HEK293 (cell line): ENCODE measurements at regions not wholly inside any gene's neighbourhood (a gene's known extent, or its start where the extent isn't known, plus 50 kb on each side); places are given as distances from the start of the nearest gene placed in this dataset.
A peak's percentile ranks its signal among the peaks of the same experiment; 100 is the strongest.

ENCODE experiments used
- CTCF ChIA-PET: fragments of 350-600 bp; formaldehyde crosslinking; extraction: SDS; loops from one replicate; lab custom pipeline; 2021; ENCODE audit warnings: antibody characterized with exemption; lab: Yijun Ruan, JAX
- POLR2A ChIA-PET: fragments of 300-600 bp; formaldehyde crosslinking; extraction: SDS; loops from one replicate; lab custom pipeline; 2020; ENCODE audit warnings: antibody characterized with exemption, inconsistent platforms; lab: Yijun Ruan, JAX
- H3K27ac ChIP-seq: fragments of 200-500 bp; sonication (Bioruptor generic); 2 replicates; pipeline ENCODE4 v1.5.1; 2014; ENCODE audit warnings: low read depth, low read length, control low read depth, inconsistent platforms; ENCODE audit errors: extremely low read depth
- H3K36me3 ChIP-seq, 2 experiments: fragments of 200-500 bp in 1 of 2; sonication (Bioruptor generic) in 1 of 2; 1 replicate in 1 of 2; 2 replicates in 1 of 2; pipeline ENCODE4 v1.5.1; 2014 to 2017; ENCODE audit warnings: inconsistent platforms in 2 of 2, low read length in 2 of 2; ENCODE audit not compliant: control insufficient read depth in 2 of 2, insufficient read depth in 1 of 2
- H3K4me1 ChIP-seq: fragments of 200-500 bp; sonication (Bioruptor generic); 2 replicates; pipeline ENCODE4 v1.5.1; 2014; ENCODE audit warnings: mild to moderate bottlenecking, low read length, inconsistent platforms; ENCODE audit not compliant: control insufficient read depth, insufficient read depth
- H3K4me3 ChIP-seq: 2 replicates; pipeline ENCODE4 v1.5.1; 2011; ENCODE audit warnings: low read depth, mild to moderate bottlenecking, control low read depth, low read length, moderate library complexity
- H3K9me3 ChIP-seq: fragments of 200-500 bp; sonication (Bioruptor generic); 2 replicates; pipeline ENCODE4 v1.5.1; 2014; ENCODE audit warnings: low read depth, low read length, inconsistent platforms; ENCODE audit not compliant: control insufficient read depth, insufficient read depth
- GLIS2 ChIP-seq: fragments of 450-650 bp; formaldehyde crosslinking; IDR thresholded peaks from 2 replicates; pipeline ENCODE4 v1.5.1; 2016; ENCODE audit warnings: missing biosample characterization, missing genetic modification characterization
- IKZF3 ChIP-seq: fragments of 450-650 bp; IDR thresholded peaks from 2 replicates; pipeline ENCODE4 v1.5.0; 2018; ENCODE audit warnings: missing biosample characterization, mild to moderate bottlenecking, missing genetic modification characterization, moderate library complexity
- KLF16 ChIP-seq: fragments of 450-650 bp; formaldehyde crosslinking; IDR thresholded peaks from 2 replicates; pipeline ENCODE4 v1.5.1; 2017; ENCODE audit warnings: missing biosample characterization, missing genetic modification characterization
- PRDM1 ChIP-seq: fragments of 450-650 bp; formaldehyde crosslinking; IDR thresholded peaks from 2 replicates; pipeline ENCODE4; 2016; ENCODE audit warnings: missing biosample characterization, missing genetic modification characterization
- RBAK ChIP-seq: fragments of 450-650 bp; formaldehyde crosslinking; IDR thresholded peaks from 2 replicates; pipeline ENCODE4 v1.5.1; 2016; ENCODE audit warnings: missing biosample characterization, missing genetic modification characterization
- ZBTB20 ChIP-seq: fragments of 450-650 bp; formaldehyde crosslinking; IDR thresholded peaks from 2 replicates; pipeline ENCODE4 v1.5.1; 2016; ENCODE audit warnings: missing biosample characterization, missing genetic modification characterization
- ZBTB48 ChIP-seq: fragments of 450-650 bp; formaldehyde crosslinking; IDR thresholded peaks from 2 replicates; pipeline ENCODE4 v1.5.1; 2016; ENCODE audit warnings: missing biosample characterization, missing genetic modification characterization
- ZFP3 ChIP-seq: fragments of 450-650 bp; formaldehyde crosslinking; IDR thresholded peaks from 2 replicates; pipeline ENCODE4 v1.5.1; 2016; ENCODE audit warnings: low read depth, missing biosample characterization, missing genetic modification characterization
- ZNF112 ChIP-seq: fragments of 450-650 bp; formaldehyde crosslinking; IDR thresholded peaks from 2 replicates; pipeline ENCODE4 v1.5.0; 2017; ENCODE audit warnings: missing biosample characterization, missing genetic modification characterization
- ZNF155 ChIP-seq: fragments of 450-650 bp; formaldehyde crosslinking; IDR thresholded peaks from 2 replicates; pipeline ENCODE4 v1.5.1; 2016; ENCODE audit warnings: missing biosample characterization, missing genetic modification characterization
- ZNF2 ChIP-seq: fragments of 450-650 bp; formaldehyde crosslinking; IDR thresholded peaks from 2 replicates; pipeline ENCODE4 v1.5.1; 2016; ENCODE audit warnings: missing biosample characterization, missing genetic modification characterization
- ZNF211 ChIP-seq: fragments of 450-650 bp; formaldehyde crosslinking; IDR thresholded peaks from 2 replicates; pipeline ENCODE4 v1.5.1; 2016; ENCODE audit warnings: low read depth, missing biosample characterization, missing genetic modification characterization
- ZNF248 ChIP-seq: fragments of 450-650 bp; formaldehyde crosslinking; IDR thresholded peaks from 2 replicates; pipeline ENCODE4 v1.5.1; 2017; ENCODE audit warnings: missing biosample characterization, missing genetic modification characterization
- ZNF302 ChIP-seq: fragments of 450-650 bp; formaldehyde crosslinking; IDR thresholded peaks from 2 replicates; pipeline ENCODE4 v1.5.1; 2016; ENCODE audit warnings: missing biosample characterization, missing genetic modification characterization, low read depth
- ZNF404 ChIP-seq: fragments of 450-650 bp; formaldehyde crosslinking; IDR thresholded peaks from 2 replicates; pipeline ENCODE4 v1.5.1; 2017; ENCODE audit warnings: missing biosample characterization, missing genetic modification characterization
- ZNF423 ChIP-seq: fragments of 450-650 bp; formaldehyde crosslinking; IDR thresholded peaks from 2 replicates; pipeline ENCODE4 v1.5.1; 2016; ENCODE audit warnings: missing biosample characterization, missing genetic modification characterization
- ZNF561 ChIP-seq: fragments of 450-650 bp; IDR thresholded peaks from 2 replicates; pipeline ENCODE4 v1.5.1; 2018; ENCODE audit warnings: missing biosample characterization, missing genetic modification characterization, borderline replicate concordance
- ZNF626 ChIP-seq: fragments of 450-650 bp; sonication (Bioruptor Pico); formaldehyde crosslinking; IDR thresholded peaks from 2 replicates; pipeline ENCODE4 v1.5.1; 2018; ENCODE audit warnings: missing biosample characterization, missing genetic modification characterization, inconsistent platforms
- TF ChIP-seq, protein P1 (sequence below): fragments of 450-650 bp; formaldehyde crosslinking; IDR thresholded peaks from 2 replicates; pipeline ENCODE4 v1.5.1; 2016; ENCODE audit warnings: missing biosample characterization, missing genetic modification characterization, borderline replicate concordance
- TF ChIP-seq, protein P2 (sequence below): fragments of 450-650 bp; formaldehyde crosslinking; IDR thresholded peaks from 2 replicates; pipeline ENCODE4 v1.5.1; 2017; ENCODE audit warnings: missing biosample characterization, missing genetic modification characterization

DNA sequence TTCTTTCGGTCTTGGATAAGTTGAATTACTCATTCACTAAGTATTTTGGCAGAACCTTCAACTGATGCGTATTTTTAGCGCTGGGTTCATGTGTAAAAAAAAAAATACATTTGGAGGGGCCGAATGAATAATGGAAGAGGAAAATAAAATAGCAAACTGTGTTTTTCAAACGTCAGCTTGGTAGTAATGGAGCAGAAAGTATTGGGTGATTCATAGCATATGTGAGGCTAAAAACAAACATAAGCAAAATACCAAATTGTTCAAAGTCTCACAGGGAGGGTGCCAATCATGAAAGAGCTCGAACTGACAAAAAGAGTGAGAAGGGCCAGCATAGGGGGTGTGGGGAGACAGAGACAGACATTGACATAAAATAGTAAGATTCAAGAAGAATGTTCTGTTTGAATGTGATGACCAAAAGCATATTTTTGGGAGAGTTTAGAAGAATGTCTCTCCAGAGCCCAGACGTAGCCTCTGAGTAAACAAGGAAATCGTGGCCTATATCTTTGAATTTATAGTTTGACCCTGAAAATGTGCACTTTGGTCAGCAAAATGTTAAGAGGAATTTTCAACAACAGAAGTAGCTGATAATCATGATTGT is 174.9 kb upstream of the HMHB1 start (continued):
- TF ChIP-seq ZNF626 (0 out of 2 replicates have a peak, but pooled peaks have one; percentile 37), ZNF112 (tag by site-specific recombination) (no peak), ZNF2 (tag by site-specific recombination) (no peak), ZNF404 (tag by site-specific recombination) (no peak), KLF16 (no peak), ZNF248 (tag by site-specific recombination) (no peak), GLIS2 (tag by site-specific recombination) (no peak), ZBTB20 (tag by site-specific recombination) (peak; percentile 43; the same call in 1 of the 2 replicates), ZFP3 (tag by site-specific recombination) (no peak)
- TF ChIP-seq, protein P1, sequence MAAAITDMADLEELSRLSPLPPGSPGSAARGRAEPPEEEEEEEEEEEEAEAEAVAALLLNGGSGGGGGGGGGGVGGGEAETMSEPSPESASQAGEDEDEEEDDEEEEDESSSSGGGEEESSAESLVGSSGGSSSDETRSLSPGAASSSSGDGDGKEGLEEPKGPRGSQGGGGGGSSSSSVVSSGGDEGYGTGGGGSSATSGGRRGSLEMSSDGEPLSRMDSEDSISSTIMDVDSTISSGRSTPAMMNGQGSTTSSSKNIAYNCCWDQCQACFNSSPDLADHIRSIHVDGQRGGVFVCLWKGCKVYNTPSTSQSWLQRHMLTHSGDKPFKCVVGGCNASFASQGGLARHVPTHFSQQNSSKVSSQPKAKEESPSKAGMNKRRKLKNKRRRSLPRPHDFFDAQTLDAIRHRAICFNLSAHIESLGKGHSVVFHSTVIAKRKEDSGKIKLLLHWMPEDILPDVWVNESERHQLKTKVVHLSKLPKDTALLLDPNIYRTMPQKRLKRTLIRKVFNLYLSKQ = no peak

DNA sequence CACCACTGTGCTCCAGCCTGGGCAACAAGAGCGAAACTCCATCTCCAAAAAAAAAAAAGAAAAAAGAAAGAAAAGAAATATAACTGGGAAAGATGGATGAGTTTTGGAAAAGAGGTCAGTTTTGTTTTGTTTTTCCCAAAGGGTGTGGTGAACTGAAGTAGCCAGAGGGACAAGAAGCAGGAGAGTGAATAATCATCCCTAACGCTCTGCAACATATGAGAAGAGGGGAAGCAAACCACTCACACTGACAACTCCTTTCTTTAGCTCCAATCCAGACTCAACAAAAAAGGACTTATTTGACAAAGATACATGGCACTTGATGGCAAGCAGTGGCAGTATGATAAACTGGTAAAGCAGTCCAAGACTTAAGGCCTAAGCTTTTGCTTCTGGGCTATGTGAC is 176.1 kb upstream of the HMHB1 start:
- no peak overlapping the region for H3K4me3 ChIP-seq
- CTCF ChIA-PET = interaction anchor here (1.0 kb wide), 1 partner anchor 189 kb away, joined by 4 read pairs; no protein-coding TSS in a partner anchor
- peaks cover 19% of the 10 kb centered on the region for H3K4me1 ChIP-seq
- H3K36me3 ChIP-seq = no peaks in the 10 kb centered on the region
- no peak for TF ChIP-seq IKZF3
- no peak for TF ChIP-seq RBAK (tag by site-specific recombination)
- TF ChIP-seq ZNF155 (tag by site-specific recombination) = no peak
- TF ChIP-seq, protein P2, sequence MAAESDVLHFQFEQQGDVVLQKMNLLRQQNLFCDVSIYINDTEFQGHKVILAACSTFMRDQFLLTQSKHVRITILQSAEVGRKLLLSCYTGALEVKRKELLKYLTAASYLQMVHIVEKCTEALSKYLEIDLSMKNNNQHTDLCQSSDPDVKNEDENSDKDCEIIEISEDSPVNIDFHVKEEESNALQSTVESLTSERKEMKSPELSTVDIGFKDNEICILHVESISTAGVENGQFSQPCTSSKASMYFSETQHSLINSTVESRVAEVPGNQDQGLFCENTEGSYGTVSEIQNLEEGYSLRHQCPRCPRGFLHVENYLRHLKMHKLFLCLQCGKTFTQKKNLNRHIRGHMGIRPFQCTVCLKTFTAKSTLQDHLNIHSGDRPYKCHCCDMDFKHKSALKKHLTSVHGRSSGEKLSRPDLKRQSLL (tag by site-specific recombination) = no peak
- no peak for TF ChIP-seq ZNF211 (tag by site-specific recombination)
- TF ChIP-seq, all 188 proteins: peak for 0
- Histone ChIP-seq H3K27ac (no peak overlapping the region), H3K9me3 (no peaks in the 10 kb centered on the region)
- POLR2A ChIA-PET = no interaction called here

DNA sequence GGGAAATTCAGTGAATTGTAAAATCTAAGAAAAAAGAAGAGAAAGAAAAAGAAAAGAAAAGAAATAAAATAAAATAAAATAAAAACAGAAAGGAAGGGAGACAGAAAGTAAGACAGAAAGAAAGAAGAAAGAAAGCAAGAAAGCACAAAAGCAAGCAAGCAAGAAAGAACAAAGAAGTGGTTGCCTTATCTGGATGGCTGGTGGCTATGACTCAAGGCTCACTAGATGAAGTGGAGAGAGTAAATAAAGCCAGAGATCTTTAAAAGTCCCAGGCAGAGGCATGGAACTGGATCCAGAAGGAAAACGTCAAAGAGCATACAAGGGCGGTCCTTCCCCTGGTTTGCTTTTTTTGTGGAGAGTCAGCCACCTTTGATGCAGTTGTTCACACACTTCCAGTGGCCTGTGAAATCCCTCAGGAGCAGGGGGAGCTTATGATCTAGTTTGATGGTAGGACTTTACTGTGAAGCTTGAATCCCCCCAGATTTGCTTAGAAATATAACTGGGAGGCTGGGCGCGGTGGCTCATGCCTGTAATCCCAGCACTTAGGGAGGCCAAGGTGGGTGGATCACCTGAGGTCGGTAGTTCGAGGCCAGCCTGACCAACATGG is 176.7 kb upstream of the HMHB1 start:
- H3K4me3 ChIP-seq = no peak overlapping the region

DNA sequence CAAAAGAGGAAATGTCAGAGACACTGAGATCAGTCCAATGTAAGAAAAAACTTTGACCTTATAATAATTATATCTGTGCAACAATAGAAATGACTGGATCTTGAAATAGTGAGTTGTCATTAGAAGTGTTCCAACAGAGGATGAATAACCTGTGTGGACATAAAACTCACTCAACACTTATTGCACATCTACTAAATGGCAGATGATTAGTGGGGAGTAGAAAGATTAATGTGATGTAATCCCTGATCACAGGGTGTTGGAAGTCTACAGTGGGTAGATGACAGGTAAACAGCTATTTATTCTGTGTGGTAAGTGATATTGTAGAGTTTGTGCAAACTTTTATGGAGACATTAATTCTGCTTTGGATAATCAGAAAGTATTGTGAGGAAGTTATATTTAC is 177.3 kb upstream of the HMHB1 start:
- H3K36me3 ChIP-seq = no peaks in the 10 kb centered on the region
- CTCF ChIA-PET = no interaction called here
- no peak overlapping the region for H3K27ac ChIP-seq
- no peaks in the 10 kb centered on the region for H3K9me3 ChIP-seq
- H3K4me3 ChIP-seq = no peak overlapping the region
- H3K4me1 ChIP-seq = peaks cover 19% of the 10 kb centered on the region
- no peak for TF ChIP-seq ZNF423 (tag by site-specific recombination)
- no peak for TF ChIP-seq ZNF2 (tag by site-specific recombination)
- no peak for TF ChIP-seq ZNF561 (tag by site-specific recombination)
- no peak for TF ChIP-seq ZNF302 (tag by site-specific recombination)
- TF ChIP-seq, all 188 proteins: peak for 0
- POLR2A ChIA-PET = no interaction called here

More for the DNA sequence above, 176.7 kb upstream of the HMHB1 start:
- POLR2A ChIA-PET = no interaction called here
- Histone ChIP-seq H3K9me3 (no peaks in the 10 kb centered on the region), H3K36me3 (no peaks in the 10 kb centered on the region), H3K27ac (peak overlapping the region; percentile 39; the same call in 1 of the 2 replicates), H3K4me1 (peaks cover 19% of the 10 kb centered on the region)
- TF ChIP-seq ZBTB48 (tag by site-specific recombination) (no peak), PRDM1 (peak; percentile 82)
- CTCF ChIA-PET = no interaction called here
